Coronary artery (tissue), 2 donors: ENCODE measurements at regions not wholly inside any gene's neighbourhood (a gene's known extent, or its start where the extent isn't known, plus 50 kb on each side); places are given as distances from the start of the nearest gene placed in this dataset.

Source experiments
- DNase-seq: peaks from one replicate; pipeline ENCODE4 v3.0.0-alpha.2; 2017; ENCODE audit warnings: low spot score
- H3K27ac ChIP-seq, 2 donors: fragments of 200-600 bp; sonication (generic); one replicate each; pipeline ENCODE4 v1.5.1; 2016 to 2019
- H3K4me3 ChIP-seq: fragments of 200-600 bp; sonication (generic); 2 replicates; pipeline ENCODE4 v1.5.1; 2016; ENCODE audit warnings: mild to moderate bottlenecking, moderate library complexity
- TF ChIP-seq, protein P1 (sequence below): fragments of 200-600 bp; sonication (generic); IDR thresholded peaks from one replicate; pipeline ENCODE4 v1.5.1; 2019; ENCODE audit warnings: antibody characterized with exemption

DNA sequence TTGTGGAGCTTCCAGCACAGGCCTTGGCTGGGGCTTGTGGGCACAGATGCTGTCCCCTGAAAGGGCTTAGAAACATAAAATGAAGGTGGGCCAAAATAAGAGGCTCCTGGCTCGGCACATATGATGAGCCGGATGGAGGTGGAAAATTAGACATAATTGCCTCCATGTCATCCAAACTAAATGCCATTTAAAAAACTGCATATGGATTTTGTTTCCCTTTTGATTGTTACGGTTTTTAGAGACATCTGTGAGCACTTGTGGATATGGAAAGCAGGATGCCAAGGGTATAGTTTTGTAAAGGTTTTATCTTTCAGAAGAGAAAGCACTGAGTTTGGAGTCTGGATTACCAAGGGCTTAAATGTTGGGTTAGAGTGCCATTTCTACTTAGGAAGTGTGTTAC is 498.3 kb downstream of the RIT2 start:
- H3K4me3 ChIP-seq, result no peak overlapping the region
- no peak overlapping the region for H3K27ac ChIP-seq
- DNase-seq, result no peak
- TF ChIP-seq, protein P1, sequence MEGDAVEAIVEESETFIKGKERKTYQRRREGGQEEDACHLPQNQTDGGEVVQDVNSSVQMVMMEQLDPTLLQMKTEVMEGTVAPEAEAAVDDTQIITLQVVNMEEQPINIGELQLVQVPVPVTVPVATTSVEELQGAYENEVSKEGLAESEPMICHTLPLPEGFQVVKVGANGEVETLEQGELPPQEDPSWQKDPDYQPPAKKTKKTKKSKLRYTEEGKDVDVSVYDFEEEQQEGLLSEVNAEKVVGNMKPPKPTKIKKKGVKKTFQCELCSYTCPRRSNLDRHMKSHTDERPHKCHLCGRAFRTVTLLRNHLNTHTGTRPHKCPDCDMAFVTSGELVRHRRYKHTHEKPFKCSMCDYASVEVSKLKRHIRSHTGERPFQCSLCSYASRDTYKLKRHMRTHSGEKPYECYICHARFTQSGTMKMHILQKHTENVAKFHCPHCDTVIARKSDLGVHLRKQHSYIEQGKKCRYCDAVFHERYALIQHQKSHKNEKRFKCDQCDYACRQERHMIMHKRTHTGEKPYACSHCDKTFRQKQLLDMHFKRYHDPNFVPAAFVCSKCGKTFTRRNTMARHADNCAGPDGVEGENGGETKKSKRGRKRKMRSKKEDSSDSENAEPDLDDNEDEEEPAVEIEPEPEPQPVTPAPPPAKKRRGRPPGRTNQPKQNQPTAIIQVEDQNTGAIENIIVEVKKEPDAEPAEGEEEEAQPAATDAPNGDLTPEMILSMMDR, result no peak

DNA sequence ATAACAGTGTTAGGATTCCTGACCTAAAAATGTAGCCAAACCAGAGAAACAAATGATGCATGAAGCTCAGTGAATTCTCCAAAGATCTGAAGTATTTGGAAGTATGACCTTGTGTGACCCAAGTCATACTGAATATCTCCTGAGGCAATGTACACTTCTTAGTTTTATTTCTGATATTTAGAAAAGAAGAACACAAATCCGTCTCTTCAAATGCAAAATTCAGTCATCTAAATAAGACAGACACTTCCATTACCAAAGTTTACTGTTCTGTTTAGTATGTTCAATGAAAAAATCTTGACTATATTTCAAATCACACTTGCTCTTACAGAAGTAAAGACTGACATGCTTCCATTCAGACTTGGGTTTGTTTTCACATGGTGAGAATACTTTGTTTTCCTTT is 495.7 kb downstream of the RIT2 start:
- DNase-seq, result no peak
- no peak overlapping the region for H3K4me3 ChIP-seq
- no peak overlapping the region for H3K27ac ChIP-seq
- TF ChIP-seq, protein P1, result no peak

DNA sequence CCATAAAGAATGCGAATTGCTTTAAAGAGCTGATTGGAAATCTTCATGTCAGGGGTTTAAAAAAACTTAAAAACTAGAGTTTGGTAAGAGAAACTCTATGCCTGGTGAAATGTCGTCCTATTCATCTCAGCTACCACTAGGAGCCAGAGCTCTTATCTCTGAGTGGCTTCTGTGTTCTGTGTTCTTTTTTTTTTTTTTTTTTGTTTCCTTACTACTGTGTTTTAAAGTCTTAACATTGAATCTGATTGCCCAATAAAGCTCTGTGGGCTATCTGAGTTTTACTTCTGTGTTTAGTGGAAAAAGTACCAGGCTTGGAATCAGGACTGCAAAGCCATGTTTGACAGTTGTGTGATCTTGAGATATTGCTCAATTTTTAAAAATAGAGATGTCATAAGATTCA is 494.8 kb downstream of the RIT2 start:
- Histone ChIP-seq H3K4me3 (no peak overlapping the region), H3K27ac (no peak overlapping the region)
- TF ChIP-seq, protein P1, result no peak
- DNase-seq, result no peak

DNA sequence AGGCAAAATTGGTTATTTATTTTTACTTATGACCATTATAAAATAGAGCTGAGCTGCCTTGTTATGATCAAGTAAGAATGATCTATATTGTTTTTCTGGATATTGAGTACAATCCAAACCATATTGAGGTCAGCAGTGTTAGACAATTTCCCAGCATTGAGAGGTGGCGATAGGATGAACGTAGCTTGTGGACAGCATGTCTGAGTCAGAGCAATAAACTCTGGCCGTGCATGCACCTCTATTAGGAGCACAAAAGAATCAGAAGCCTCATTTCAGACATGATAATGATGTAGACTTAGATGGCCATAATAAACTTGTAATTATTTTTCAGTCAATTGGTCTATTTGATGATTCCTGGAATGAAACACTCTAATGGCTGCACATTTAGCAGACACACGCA is 491.6 kb downstream of the RIT2 start:
- no peak for DNase-seq
- TF ChIP-seq, protein P1, result no peak
- H3K27ac ChIP-seq, result no peak overlapping the region
- no peak overlapping the region for H3K4me3 ChIP-seq

DNA sequence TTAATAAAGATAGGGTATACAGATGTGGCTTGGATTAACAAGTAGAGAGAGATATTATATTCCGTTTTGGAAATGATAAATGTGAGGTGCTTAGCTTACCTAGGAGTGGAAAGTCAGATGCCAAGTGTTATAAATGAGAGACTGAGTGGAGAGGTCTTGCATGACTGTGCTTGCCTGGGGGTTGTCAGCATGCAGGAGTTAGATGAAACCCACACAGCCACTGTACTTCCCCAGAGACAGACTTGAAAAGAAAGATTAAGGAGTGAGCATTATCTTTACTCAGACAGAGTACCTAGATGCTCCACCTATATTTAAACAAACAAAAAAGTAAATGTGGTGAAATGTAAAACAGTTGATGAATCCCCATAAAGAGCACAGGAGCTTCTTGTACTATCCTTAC is 482.7 kb downstream of the RIT2 start:
- Histone ChIP-seq H3K27ac (no peak overlapping the region), H3K4me3 (no peak overlapping the region)
- DNase-seq, result no peak
- TF ChIP-seq, protein P1, result no peak

DNA sequence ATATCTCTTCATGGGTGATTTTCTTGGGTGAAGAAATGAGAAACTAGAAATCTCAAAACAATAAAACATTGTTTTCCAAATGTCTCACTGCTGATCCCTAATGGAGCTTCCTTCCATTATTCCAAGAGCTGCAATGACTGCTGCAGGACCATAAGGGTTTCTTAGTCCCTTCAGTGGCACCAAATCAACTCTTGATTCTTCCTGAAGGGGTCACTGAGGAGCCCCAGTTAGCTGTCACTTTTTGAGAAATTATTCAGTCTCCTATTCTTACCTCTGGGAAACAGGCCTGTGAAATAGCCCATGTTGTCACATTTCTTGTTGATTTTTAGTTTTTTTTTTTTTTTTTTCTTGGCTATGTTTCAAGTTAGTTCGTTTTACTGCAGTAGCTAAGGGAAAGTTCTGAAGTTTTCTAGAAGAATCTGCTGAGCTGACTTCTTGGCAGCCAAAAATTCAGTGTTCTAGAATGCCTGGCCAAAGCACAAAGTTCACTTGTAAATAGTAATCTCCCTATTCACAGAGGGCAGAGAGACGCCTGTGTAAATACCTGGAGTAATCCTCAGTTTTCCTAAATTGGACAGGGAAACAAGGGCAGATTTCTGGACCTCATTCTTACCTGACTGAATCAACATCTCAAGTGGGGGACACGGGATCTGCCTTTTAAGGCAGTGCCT is 480.0 kb downstream of the RIT2 start:
- no peak overlapping the region for H3K4me3 ChIP-seq
- no peak for DNase-seq
- H3K27ac ChIP-seq, result no peak overlapping the region
- TF ChIP-seq, protein P1, result no peak

DNA sequence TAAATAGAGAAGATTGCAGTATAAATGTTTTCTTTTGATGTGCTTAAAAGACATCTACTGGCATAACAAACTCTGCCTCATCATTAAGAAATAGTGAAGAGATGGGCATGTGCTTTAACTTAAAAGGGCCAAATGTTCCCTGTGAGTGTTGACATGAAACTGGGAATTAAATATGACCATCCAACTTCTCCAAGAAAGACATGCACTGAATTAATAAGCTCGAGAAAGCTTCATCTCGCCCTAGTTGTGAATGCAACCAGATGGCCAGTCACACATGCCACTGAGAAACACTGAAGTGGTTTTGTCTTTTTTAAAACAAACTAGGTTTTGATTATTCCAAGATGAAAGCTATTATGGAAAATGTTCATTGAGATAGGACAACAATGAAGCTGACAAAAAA is 479.2 kb downstream of the RIT2 start:
- TF ChIP-seq, protein P1, result no peak
- no peak overlapping the region for H3K27ac ChIP-seq
- no peak overlapping the region for H3K4me3 ChIP-seq
- no peak for DNase-seq
